SK-N-SH (cell line): ENCODE measurements at regions not wholly inside any gene's neighbourhood (a gene's known extent, or its start where the extent isn't known, plus 50 kb on each side); places are given as distances from the start of the nearest gene placed in this dataset.

Source experiments
- CTCF ChIA-PET: fragments of 300-600, 350-600 bp; formaldehyde crosslinking; extraction: SDS; loops from one replicate; lab custom pipeline; 2021; lab: Yijun Ruan, JAX
- POLR2A ChIA-PET: fragments of 350-600 bp; sonication (Branson Sonifier 250); formaldehyde crosslinking; extraction: SDS; loops from one replicate; lab custom pipeline; 2020; ENCODE audit warnings: antibody characterized with exemption, inconsistent platforms; lab: Yijun Ruan, JAX
- DNase-seq: peaks from one replicate; pipeline ENCODE4 v3.0.0; 2012
- H2AFZ ChIP-seq: fragments of 200-600 bp; sonication (generic); 2 replicates; pipeline ENCODE4 v1.8.1; 2016; ENCODE audit warnings: antibody characterized with exemption, mild to moderate bottlenecking, low read depth
- H3F3A ChIP-seq: fragments of 200-600 bp; sonication (generic); replicated peaks from 2 replicates; pipeline ENCODE3; 2016; ENCODE audit warnings: antibody characterized with exemption, mild to moderate bottlenecking; ENCODE audit not compliant: insufficient read depth
- H3K27ac ChIP-seq, 2 experiments: fragments of 200-500 bp in 1 of 2; fragments of 200-600 bp in 1 of 2; sonication (Bioruptor generic) in 1 of 2; sonication (generic), shearing (Covaris generic) in 1 of 2; 2 replicates each; pipeline versions ENCODE4 v1.5.1 to v1.6.1; 2014 to 2016; ENCODE audit warnings: low read depth in 2 of 2, inconsistent platforms in 1 of 2, low read length in 1 of 2, mild to moderate bottlenecking in 1 of 2, mixed read lengths in 1 of 2
- H3K27me3 ChIP-seq: fragments of 200-600 bp; sonication (generic), shearing (Covaris generic); 2 replicates; pipeline ENCODE4 v1.6.1; 2016; ENCODE audit warnings: mixed run types; ENCODE audit not compliant: insufficient read depth
- H3K36me3 ChIP-seq, 2 experiments: fragments of 200-500 bp in 1 of 2; fragments of 200-600 bp in 1 of 2; sonication (Bioruptor generic) in 1 of 2; sonication (generic) in 1 of 2; replicated peaks in 1 of 2; 2 replicates each; pipeline versions ENCODE3 to v1.5.1; 2014 to 2016; ENCODE audit warnings: low read length in 1 of 2, mild to moderate bottlenecking in 1 of 2; ENCODE audit not compliant: insufficient read depth in 2 of 2, control insufficient read depth in 1 of 2
- H3K4me1 ChIP-seq, 2 experiments: fragments of 200-500 bp in 1 of 2; fragments of 200-600 bp in 1 of 2; sonication (Bioruptor generic) in 1 of 2; sonication (generic), shearing (Covaris generic) in 1 of 2; 2 replicates each; pipeline versions ENCODE4 v1.5.1 to v1.6.1; 2014 to 2016; ENCODE audit warnings: low read depth in 1 of 2, low read length in 1 of 2, mixed run types in 1 of 2; ENCODE audit not compliant: insufficient read depth in 2 of 2, control insufficient read depth in 1 of 2
- H3K4me2 ChIP-seq: fragments of 200-600 bp; sonication (generic), shearing (Covaris generic); 2 replicates; pipeline ENCODE4 v1.6.1; 2017; ENCODE audit warnings: mixed run types
- H3K4me3 ChIP-seq, 2 experiments: fragments of 200-500 bp in 1 of 2; fragments of 200-600 bp in 1 of 2; sonication (Bioruptor generic) in 1 of 2; sonication (generic), shearing (Covaris generic) in 1 of 2; 2 replicates each; pipeline versions ENCODE4 v1.5.1 to v1.8.1; 2014 to 2016; ENCODE audit warnings: low read depth in 2 of 2, inconsistent platforms in 1 of 2, low read length in 1 of 2, mild to moderate bottlenecking in 1 of 2, mixed read lengths in 1 of 2, moderate library complexity in 1 of 2
- H3K79me2 ChIP-seq: fragments of 200-600 bp; sonication (generic); 2 replicates; pipeline ENCODE4 v1.8.1; 2017; ENCODE audit warnings: mild to moderate bottlenecking; ENCODE audit not compliant: insufficient read depth
- H3K9ac ChIP-seq: fragments of 200-600 bp; sonication (generic); 2 replicates; pipeline ENCODE4 v1.6.1; 2017; ENCODE audit warnings: mixed run types
- H3K9me2 ChIP-seq: fragments of 200-600 bp; sonication (generic); 2 replicates; pipeline ENCODE4 v1.6.1; 2017; ENCODE audit warnings: mixed run types
- H3K9me3 ChIP-seq: fragments of 200-600 bp; sonication (generic); 2 replicates; pipeline ENCODE4 v1.6.1; 2017; ENCODE audit warnings: mixed run types, mild to moderate bottlenecking, moderate library complexity
- H4K20me1 ChIP-seq: fragments of 200-600 bp; sonication (generic); 2 replicates; pipeline ENCODE4 v1.6.1; 2017; ENCODE audit warnings: mild to moderate bottlenecking, mixed run types; ENCODE audit not compliant: insufficient read depth
- CHD2 ChIP-seq: fragments of 150-350 bp; IDR thresholded peaks from 2 replicates; pipeline ENCODE4 v1.6.1; 2018; ENCODE audit warnings: low read length; ENCODE audit not compliant: partially characterized antibody
- CTCF ChIP-seq: fragments of 200-600 bp; sonication (generic); IDR thresholded peaks from 2 replicates; pipeline ENCODE4 v1.6.1; 2017; ENCODE audit warnings: antibody characterized with exemption, mild to moderate bottlenecking, moderate library complexity
- ELF1 ChIP-seq: IDR thresholded peaks from 2 replicates; pipeline ENCODE4 v1.4.0; 2012
- FOSL2 ChIP-seq: IDR thresholded peaks from 2 replicates; pipeline ENCODE4 v1.4.0; 2012; ENCODE audit warnings: low read depth, mild to moderate bottlenecking, moderate library complexity, borderline replicate concordance
- FOXM1 ChIP-seq: IDR thresholded peaks from 2 replicates; pipeline ENCODE4 v1.4.0; 2012; ENCODE audit warnings: low read depth, mild to moderate bottlenecking
- GABPA ChIP-seq: IDR thresholded peaks from 2 replicates; pipeline ENCODE4 v1.4.0; 2012; ENCODE audit warnings: low read depth, mild to moderate bottlenecking
- IRF3 ChIP-seq: fragments of 150-350 bp; IDR thresholded peaks from 2 replicates; pipeline ENCODE4 v1.6.1; 2016; ENCODE audit warnings: mild to moderate bottlenecking, low read depth, low read length
- MEF2A ChIP-seq: IDR thresholded peaks from 2 replicates; pipeline ENCODE4 v1.4.0; 2012; ENCODE audit warnings: low read depth, borderline replicate concordance
- REST ChIP-seq: IDR thresholded peaks from 2 replicates; pipeline ENCODE4 v1.6.1; 2012; ENCODE audit warnings: mild to moderate bottlenecking, low read depth, low read length, moderate library complexity
- RFX5 ChIP-seq: IDR thresholded peaks from 2 replicates; pipeline ENCODE4 v1.6.1; 2012; ENCODE audit warnings: mild to moderate bottlenecking, improper control_type of control experiment, low read length
- TEAD4 ChIP-seq: IDR thresholded peaks from 2 replicates; pipeline ENCODE4 v1.4.0; 2012; ENCODE audit warnings: mild to moderate bottlenecking, borderline replicate concordance; ENCODE audit not compliant: insufficient read depth
- USF1 ChIP-seq: IDR thresholded peaks from 2 replicates; pipeline ENCODE4 v1.4.0; 2012; ENCODE audit warnings: low read depth, borderline replicate concordance
- ZBTB33 ChIP-seq: IDR thresholded peaks from 2 replicates; pipeline ENCODE4 v1.4.0; 2012; ENCODE audit warnings: low read depth, borderline replicate concordance
- WGBS: methylation state at CpG from one replicate; pipeline ENCODE4 v1.1.6; 2017; ENCODE audit warnings: low lambda C conversion rate; 5-methylcytosine and 5-hydroxymethylcytosine counted together

- Histone ChIP-seq H3K79me2 (no peaks in the 10 kb centered on the region), H3K27ac (no peak overlapping the region), H3K36me3 (no peaks in the 10 kb centered on the region), H3K27me3 (no peaks in the 10 kb centered on the region), H3K4me2 (no peak overlapping the region), H3K9me2 (no peaks in the 10 kb centered on the region), H3K9me3 (no peaks in the 10 kb centered on the region), H4K20me1 (no peaks in the 10 kb centered on the region), H3K9ac (no peak overlapping the region), H3F3A (peaks cover 3% of the 10 kb centered on the region), H3K4me3 (no peak overlapping the region), H3K4me1 (no peaks in the 10 kb centered on the region), H2AFZ (no peak overlapping the region)
- 48% methylated on average over 2 of the region's 2 CpGs for WGBS
- TF ChIP-seq ELF1: no peak
- TF ChIP-seq FOSL2: no peak
- no peak for TF ChIP-seq ZBTB33
- TF ChIP-seq USF1: no peak
- no peak for TF ChIP-seq GABPA
- no peak for TF ChIP-seq CTCF
- TF ChIP-seq TEAD4: no peak
- ChIA-PET CTCF (no interaction called here), POLR2A (no interaction called here)
- DNase-seq: no peak
Observed at GRCh38 chr6:144606083-144606482, 320.9 kb downstream of the UTRN start.

GRCh38 chr6:144607998-144608735 is 323.0 kb downstream of the UTRN start:
- ChIA-PET CTCF (no interaction called here), POLR2A (no interaction called here)
- Histone ChIP-seq H3K27ac (no peak overlapping the region), H3K4me2 (no peak overlapping the region), H3K4me3 (no peak overlapping the region), H4K20me1 (no peaks in the 10 kb centered on the region), H3K9me3 (no peaks in the 10 kb centered on the region), H3K9me2 (no peaks in the 10 kb centered on the region), H3K79me2 (no peaks in the 10 kb centered on the region), H3K4me1 (no peaks in the 10 kb centered on the region), H3K27me3 (no peaks in the 10 kb centered on the region), H3K36me3 (no peaks in the 10 kb centered on the region), H3F3A (peaks cover 3% of the 10 kb centered on the region), H2AFZ (no peak overlapping the region), H3K9ac (no peak overlapping the region)
- WGBS: 56% methylated on average over 5 of the region's 5 CpGs
- DNase-seq: no peak
- TF ChIP-seq REST: no peak
- TF ChIP-seq IRF3: no peak
- no peak for TF ChIP-seq FOXM1
- TF ChIP-seq RFX5: no peak
- TF ChIP-seq CHD2: no peak
- no peak for TF ChIP-seq ZBTB33
- TF ChIP-seq MEF2A: no peak
- TF ChIP-seq USF1: no peak
